H1 (cell line): ENCODE measurements at regions not wholly inside any gene's neighbourhood (a gene's known extent, or its start where the extent isn't known, plus 50 kb on each side); places are given as distances from the start of the nearest gene placed in this dataset.

Source experiments
- CTCF ChIA-PET: fragments of 300-600 bp; sonication (Branson Sonifier 250); formaldehyde crosslinking; loops from one replicate; lab custom pipeline; 2021; ENCODE audit not compliant: partially characterized antibody; lab: Charles Lee
- POLR2A ChIA-PET: fragments of 300-600 bp; sonication (Branson Sonifier 250); formaldehyde crosslinking; loops from one replicate; lab custom pipeline; 2021; ENCODE audit warnings: inconsistent platforms; ENCODE audit not compliant: partially characterized antibody; lab: Charles Lee
- DNase-seq, 2 experiments: peaks; one replicate each; pipeline versions ENCODE4 v3.0.0 to v3.0.0-alpha.2; 2010 to 2022; ENCODE audit warnings: low spot score in 2 of 2, low read depth in 1 of 2, mixed read lengths in 1 of 2
- FAIRE-seq: peaks from 2 replicates; lab custom pipeline; 2011; peaks lifted over from hg19 to GRCh38; lab: Jason Lieb, UNC
- H2AFZ ChIP-seq: 2 replicates; pipeline ENCODE4 v1.8.1; 2012; ENCODE audit warnings: low read length, inconsistent platforms
- H2AK5ac ChIP-seq: 2 replicates; pipeline ENCODE4 v1.6.1; 2013; ENCODE audit warnings: low read depth, low read length
- H2BK120ac ChIP-seq: replicated peaks from 2 replicates; pipeline ENCODE3; 2013; ENCODE audit warnings: low read depth, low read length, inconsistent platforms
- H2BK12ac ChIP-seq: 2 replicates; pipeline ENCODE4 v1.6.1; 2013; ENCODE audit warnings: low read depth, low read length
- H2BK15ac ChIP-seq: 2 replicates; pipeline ENCODE4 v1.6.1; 2013; ENCODE audit warnings: low read length
- H2BK20ac ChIP-seq: 2 replicates; pipeline ENCODE4 v1.6.1; 2013; ENCODE audit warnings: low read length
- H2BK5ac ChIP-seq: 2 replicates; pipeline ENCODE4 v1.6.1; 2013; ENCODE audit warnings: low read depth, low read length
- H3K14ac ChIP-seq: 2 replicates; pipeline ENCODE4 v1.6.1; 2013; ENCODE audit warnings: inconsistent platforms; ENCODE audit not compliant: insufficient read length
- H3K18ac ChIP-seq: 2 replicates; pipeline ENCODE4 v1.6.1; 2013; ENCODE audit warnings: low read length; ENCODE audit errors: extremely low read depth
- H3K23ac ChIP-seq: 2 replicates; pipeline ENCODE4 v1.6.1; 2013; ENCODE audit warnings: inconsistent platforms; ENCODE audit not compliant: insufficient read length
- H3K23me2 ChIP-seq: 2 replicates; pipeline ENCODE4 v1.6.1; 2013; ENCODE audit warnings: low read depth, low read length
- H3K27ac ChIP-seq: 2 replicates; pipeline ENCODE4 v1.6.1; 2011; ENCODE audit warnings: low read depth, low read length, inconsistent platforms
- H3K27me3 ChIP-seq, 4 experiments: replicated peaks in 1 of 4; 1 replicate in 1 of 4; 2 replicates in 3 of 4; pipeline versions ENCODE4 v1.6.1 to v1.8.1; 2011 to 2013; ENCODE audit warnings: low read length in 3 of 4, mild to moderate bottlenecking in 3 of 4, inconsistent platforms in 2 of 4, mixed read lengths in 2 of 4, moderate library complexity in 1 of 4; ENCODE audit not compliant: control insufficient read depth in 3 of 4, insufficient read depth in 3 of 4; ENCODE audit errors: extremely low read depth in 1 of 4
- H3K36me3 ChIP-seq, 4 experiments: 2 replicates each; pipeline versions ENCODE4 v1.6.1 to v1.8.1; 2011 to 2013; ENCODE audit warnings: mild to moderate bottlenecking in 4 of 4, low read length in 3 of 4, moderate library complexity in 2 of 4, control low read depth in 1 of 4, inconsistent platforms in 1 of 4; ENCODE audit not compliant: insufficient read depth in 4 of 4, control insufficient read depth in 2 of 4
- H3K4ac ChIP-seq: replicated peaks from 2 replicates; pipeline ENCODE3; 2013; ENCODE audit warnings: low read length, low read depth, mixed read lengths, inconsistent platforms; ENCODE audit not compliant: insufficient read length
- H3K4me1 ChIP-seq, 4 experiments: replicated peaks in 1 of 4; 1 replicate in 1 of 4; 2 replicates in 3 of 4; pipeline versions ENCODE4 v1.6.1 to v1.8.1; 2011 to 2013; ENCODE audit warnings: low read length in 3 of 4, inconsistent platforms in 2 of 4, mixed read lengths in 1 of 4; ENCODE audit not compliant: insufficient read depth in 4 of 4, control insufficient read depth in 3 of 4
- H3K4me2 ChIP-seq, 2 experiments: 2 replicates each; pipeline versions ENCODE4 v1.6.1 to v1.8.1; 2011 to 2013; ENCODE audit warnings: low read depth in 2 of 2, low read length in 2 of 2, control low read depth in 1 of 2, inconsistent platforms in 1 of 2, mild to moderate bottlenecking in 1 of 2; ENCODE audit not compliant: insufficient read depth in 1 of 2
- H3K4me3 ChIP-seq, 4 experiments: fragments of 200-600, 300-600 bp in 1 of 4; sonication (generic), shearing (Covaris generic), sonication (Bioruptor Twin) in 1 of 4; 2 replicates each; pipeline versions ENCODE4 v1.5.1 to v1.8.1; 2011 to 2016; ENCODE audit warnings: low read length in 4 of 4, low read depth in 3 of 4, control low read depth in 2 of 4, inconsistent platforms in 2 of 4, mild to moderate bottlenecking in 2 of 4, mixed read lengths in 1 of 4, moderate library complexity in 1 of 4; ENCODE audit not compliant: insufficient read depth in 2 of 4; ENCODE audit errors: extremely low read depth in 1 of 4
- H3K56ac ChIP-seq: replicated peaks from 2 replicates; pipeline ENCODE3; 2013; ENCODE audit warnings: low read depth, mild to moderate bottlenecking, mixed read lengths, low read length, inconsistent platforms; ENCODE audit not compliant: insufficient read length
- H3K79me1 ChIP-seq: 2 replicates; pipeline ENCODE4 v1.6.1; 2013; ENCODE audit warnings: low read depth, low read length, control low read depth
- H3K79me2 ChIP-seq, 2 experiments: 2 replicates each; pipeline versions ENCODE4 v1.6.1 to v1.8.1; 2012 to 2013; ENCODE audit warnings: low read length in 2 of 2, mild to moderate bottlenecking in 2 of 2, inconsistent platforms in 1 of 2; ENCODE audit not compliant: insufficient read depth in 2 of 2, control insufficient read depth in 1 of 2
- H3K9ac ChIP-seq, 4 experiments: replicated peaks in 1 of 4; 1 replicate in 1 of 4; 2 replicates in 3 of 4; pipeline versions ENCODE4 v1.6.1 to v1.8.1; 2011 to 2013; ENCODE audit warnings: low read depth in 3 of 4, low read length in 3 of 4, control low read depth in 2 of 4, mild to moderate bottlenecking in 2 of 4, moderate library complexity in 2 of 4, inconsistent platforms in 1 of 4; ENCODE audit errors: extremely low read depth in 1 of 4
- H3K9me3 ChIP-seq, 2 experiments: 2 replicates each; pipeline versions ENCODE4 v1.6.1 to v1.8.1; 2012 to 2013; ENCODE audit warnings: mild to moderate bottlenecking in 2 of 2, moderate library complexity in 2 of 2, control low read depth in 1 of 2, inconsistent platforms in 1 of 2, low read depth in 1 of 2, low read length in 1 of 2, mixed read lengths in 1 of 2; ENCODE audit not compliant: insufficient read depth in 2 of 2
- H4K20me1 ChIP-seq, 2 experiments: replicated peaks in 1 of 2; 2 replicates each; pipeline versions ENCODE3 to v1.8.1; 2011 to 2013; ENCODE audit warnings: inconsistent platforms in 2 of 2, low read length in 2 of 2, mild to moderate bottlenecking in 1 of 2; ENCODE audit not compliant: insufficient read depth in 2 of 2, control insufficient read depth in 1 of 2
- H4K5ac ChIP-seq: 2 replicates; pipeline ENCODE4 v1.6.1; 2013; ENCODE audit warnings: low read length, low read depth, mixed read lengths, inconsistent platforms; ENCODE audit not compliant: insufficient read length
- H4K8ac ChIP-seq: 2 replicates; pipeline ENCODE4 v1.8.0; 2013; ENCODE audit warnings: mild to moderate bottlenecking, moderate library complexity, low read length, inconsistent platforms; ENCODE audit not compliant: insufficient read depth; ENCODE audit errors: extremely low read depth
- H4K91ac ChIP-seq: replicated peaks from 2 replicates; pipeline ENCODE3; 2013; ENCODE audit warnings: low read length, mixed read lengths, inconsistent platforms; ENCODE audit not compliant: insufficient read length
- BACH1 ChIP-seq: IDR thresholded peaks from 2 replicates; pipeline ENCODE4 v1.6.1; 2012; ENCODE audit warnings: low read length, improper control_type of control experiment
- BCL11A ChIP-seq, 2 experiments: IDR thresholded peaks; one replicate each; pipeline ENCODE4 v1.6.1; 2011; ENCODE audit warnings: low read depth in 2 of 2, low read length in 2 of 2, mild to moderate bottlenecking in 2 of 2
- CEBPB ChIP-seq: IDR thresholded peaks from 2 replicates; pipeline ENCODE4 v1.6.1; 2012; ENCODE audit warnings: low read depth, low read length
- JUN ChIP-seq: IDR thresholded peaks from 2 replicates; pipeline ENCODE4 v1.6.1; 2011; ENCODE audit warnings: low read depth, mild to moderate bottlenecking, improper control_type of control experiment, low read length
- JUND ChIP-seq: IDR thresholded peaks from 2 replicates; pipeline ENCODE4 v1.6.1; 2011; ENCODE audit warnings: mild to moderate bottlenecking, improper control_type of control experiment, low read length
- KDM5A ChIP-seq: fragments of 200-600 bp; IDR thresholded peaks from 2 replicates; pipeline ENCODE4 v1.7.1; 2012; ENCODE audit warnings: mild to moderate bottlenecking, low read length, inconsistent platforms, mixed read lengths
- MAX ChIP-seq: IDR thresholded peaks from 2 replicates; pipeline ENCODE4 v1.6.1; 2012; ENCODE audit warnings: inconsistent platforms
- RXRA ChIP-seq: IDR thresholded peaks from 2 replicates; pipeline ENCODE4 v1.6.1; 2011; ENCODE audit warnings: low read depth, mild to moderate bottlenecking, low read length, moderate library complexity; ENCODE audit not compliant: insufficient read depth
- SAP30 ChIP-seq: fragments of 300-600 bp; sonication (generic); IDR thresholded peaks from 2 replicates; pipeline ENCODE4 v1.7.1; 2012; ENCODE audit warnings: low read length, moderate library complexity, mild to moderate bottlenecking, inconsistent platforms; ENCODE audit not compliant: insufficient read depth, insufficient replicate concordance
- SIX5 ChIP-seq: IDR thresholded peaks from 2 replicates; pipeline ENCODE4 v1.6.1; 2011; ENCODE audit warnings: mild to moderate bottlenecking, low read depth, low read length
- SRF ChIP-seq: IDR thresholded peaks from 2 replicates; pipeline ENCODE4 v1.6.1; 2011; ENCODE audit warnings: mild to moderate bottlenecking, low read depth, low read length, moderate library complexity
- TCF12 ChIP-seq: IDR thresholded peaks from 2 replicates; pipeline ENCODE4 v1.6.1; 2011; ENCODE audit warnings: low read depth, mild to moderate bottlenecking, low read length
- TEAD4 ChIP-seq: IDR thresholded peaks from 2 replicates; pipeline ENCODE4 v1.6.1; 2012; ENCODE audit warnings: low read depth, low read length, inconsistent platforms, mixed read lengths
- USF2 ChIP-seq: IDR thresholded peaks from 2 replicates; pipeline ENCODE4 v1.6.1; 2011; ENCODE audit warnings: low read length, improper control_type of control experiment
- YY1 ChIP-seq: IDR thresholded peaks from 2 replicates; pipeline ENCODE4 v1.6.1; 2011; ENCODE audit warnings: low read depth, mild to moderate bottlenecking, low read length
- WGBS, 2 experiments: shearing (Covaris generic) in 1 of 2; methylation state at CpG; one replicate each; pipeline versions ENCODE4 v1.1.6 to v1.1.7; 2013 to 2015; ENCODE audit warnings: low lambda C conversion rate in 2 of 2, mixed read lengths in 2 of 2, inconsistent platforms in 1 of 2, low coverage in 1 of 2, missing lambda C conversion rate in 1 of 2; ENCODE audit not compliant: insufficient replicate concordance in 2 of 2, insufficient coverage in 1 of 2, insufficient read length in 1 of 2; ENCODE audit errors: extremely low coverage in 1 of 2, missing lambda C conversion rate in 1 of 2; 5-methylcytosine and 5-hydroxymethylcytosine counted together

GRCh38 chr13:109667807-109668291 is 118.5 kb downstream of the IRS2 start:
- H3K79me2 ChIP-seq = no peaks in the 10 kb centered on the region
- H3K23ac ChIP-seq = no peak overlapping the region
- ChIA-PET CTCF (interaction anchor here (1.0 to 1.9 kb wide), 2 partner anchors 21 to 34 kb away, joined by 3 to 5 read pairs; no protein-coding TSS in a partner anchor), POLR2A (no interaction called here)
- no peak overlapping the region for H2BK12ac ChIP-seq
- H4K91ac ChIP-seq = no peak overlapping the region
- no peak overlapping the region for H2BK5ac ChIP-seq
- H3K56ac ChIP-seq = no peak overlapping the region
- H3K4me1 ChIP-seq = peaks cover 0 to 8% (median 4%) of the 10 kb centered on the region in 4 experiments; a peak in 4 of 7 replicates
- H3K23me2 ChIP-seq = no peaks in the 10 kb centered on the region
- no peak overlapping the region for H2AFZ ChIP-seq
- no peak overlapping the region for H2BK15ac ChIP-seq
- no peaks in the 10 kb centered on the region; a peak in 1 of 7 replicates for H3K27me3 ChIP-seq
- H2AK5ac ChIP-seq = no peak overlapping the region
- DNase-seq (no peak), FAIRE-seq (no peak)
- H3K27ac ChIP-seq = no peak overlapping the region
- no peaks in the 10 kb centered on the region for H3K9me3 ChIP-seq
- H3K4me2 ChIP-seq = no peak overlapping the region
- no peak overlapping the region for H4K8ac ChIP-seq
- H3K36me3 ChIP-seq = no peaks in the 10 kb centered on the region
- H3K9ac ChIP-seq = no peak overlapping the region; a peak in 1 of 7 replicates
- WGBS, 2 experiments = 90% methylated on average over 9 of the region's 9 CpGs; no CpG with 5 or more reads in 1 of the 2 experiments
- H3K4ac ChIP-seq = no peak overlapping the region
- TF ChIP-seq JUN = no peak
- no peak for TF ChIP-seq KDM5A
- no peak for TF ChIP-seq MAX
- no peak for TF ChIP-seq JUND
- no peak for TF ChIP-seq BCL11A (IDR thresholded peaks at IDR 0.05; ENCODE audit: low read depth in 2 of 2, low read length in 2 of 2)
- no peak for TF ChIP-seq BACH1
- TF ChIP-seq SRF = no peak
- no peak for TF ChIP-seq CEBPB
- TF ChIP-seq SAP30 = no peak
- no peak for TF ChIP-seq RXRA
- no peak for TF ChIP-seq TCF12
- TF ChIP-seq TEAD4 = no peak
- TF ChIP-seq YY1 = no peak
- TF ChIP-seq SIX5 = no peak
- no peak for TF ChIP-seq USF2
- no peak overlapping the region for H3K4me3 ChIP-seq
- no peak overlapping the region for H2BK20ac ChIP-seq
- H3K14ac ChIP-seq = no peak overlapping the region
- no peaks in the 10 kb centered on the region for H4K20me1 ChIP-seq
- H4K5ac ChIP-seq = no peak overlapping the region
- H3K18ac ChIP-seq = no peak overlapping the region
- H3K79me1 ChIP-seq = no peaks in the 10 kb centered on the region
- no peak overlapping the region for H2BK120ac ChIP-seq
